ENCODE measurements at regions not wholly inside any gene's neighbourhood (a gene's known extent, or its start where the extent isn't known, plus 50 kb on each side); places are given as distances from the start of the nearest gene placed in this dataset.
"Not testable (repeated sequence)": the region's sequence is repeated elsewhere in the genome, so short reads cannot be mapped to it uniquely, and the experiment has no call there.

GRCh38 chr5:152606776-152607364 lies 201.8 kb upstream of the NMUR2 start:
- no peak for DNase-seq (ENCODE audit: low read depth in 2 of 3, low spot score in 2 of 3)

- no peak for DNase-seq (ENCODE audit: low read depth in 2 of 3, low spot score in 2 of 3)
These were observed 202.5 kb upstream of the NMUR2 start for GRCh38 chr5:152607401-152608160.

GRCh38 chr5:152608458-152608857 lies 203.4 kb upstream of the NMUR2 start:
- DNase-seq (ENCODE audit: low read depth in 2 of 3, low spot score in 2 of 3): no peak

GRCh38 chr5:152619756-152620155 lies 214.7 kb upstream of the NMUR2 start:
- DNase-seq (ENCODE audit: low read depth in 2 of 3, low spot score in 2 of 3): no peak

GRCh38 chr5:152622628-152623027 lies 217.5 kb upstream of the NMUR2 start:
- DNase-seq (ENCODE audit: low read depth in 2 of 3, low spot score in 2 of 3): no peak

- DNase-seq (ENCODE audit: low read depth in 2 of 3, low spot score in 2 of 3): no peak
These were observed 218.9 kb upstream of the NMUR2 start for GRCh38 chr5:152623951-152624350.

- no peak for DNase-seq (ENCODE audit: low read depth in 2 of 3, low spot score in 2 of 3)
These were observed 220.6 kb upstream of the NMUR2 start for GRCh38 chr5:152625696-152626095.

- no peak for DNase-seq (ENCODE audit: low read depth in 2 of 3, low spot score in 2 of 3)
These were observed 226.1 kb upstream of the NMUR2 start for GRCh38 chr5:152631221-152631620.

GRCh38 chr5:152632360-152632759 lies 227.3 kb upstream of the NMUR2 start:
- DNase-seq (ENCODE audit: low read depth in 2 of 3, low spot score in 2 of 3): no peak

GRCh38 chr5:152634586-152634985 lies 229.5 kb upstream of the NMUR2 start:
- no peak for DNase-seq (ENCODE audit: low read depth in 2 of 3, low spot score in 2 of 3)

- DNase-seq (ENCODE audit: low read depth in 2 of 3, low spot score in 2 of 3): no peak
These were observed 234.0 kb upstream of the NMUR2 start for GRCh38 chr5:152638996-152639552.

GRCh38 chr5:152641970-152642805 lies 237.1 kb upstream of the NMUR2 start:
- DNase-seq (ENCODE audit: low read depth in 2 of 3, low spot score in 2 of 3): no peak

- no peak for DNase-seq (ENCODE audit: low read depth in 2 of 3, low spot score in 2 of 3)
These were observed 237.8 kb upstream of the NMUR2 start for GRCh38 chr5:152642880-152643279.

GRCh38 chr5:152644029-152644728 lies 239.1 kb upstream of the NMUR2 start:
- no peak for DNase-seq (ENCODE audit: low read depth in 2 of 3, low spot score in 2 of 3)

GRCh38 chr5:152649609-152650008 lies 244.5 kb upstream of the NMUR2 start:
- no peak for DNase-seq (ENCODE audit: low read depth in 2 of 3, low spot score in 2 of 3)

- DNase-seq (ENCODE audit: low read depth in 2 of 3, low spot score in 2 of 3): no peak
These were observed 245.3 kb upstream of the NMUR2 start for GRCh38 chr5:152650413-152650812.

GRCh38 chr5:152659470-152659869 lies 254.4 kb upstream of the NMUR2 start:
- DNase-seq (ENCODE audit: low read depth in 2 of 3, low spot score in 2 of 3): not testable (repeated sequence)

- DNase-seq (ENCODE audit: low read depth in 2 of 3, low spot score in 2 of 3): no peak
These were observed 268.5 kb upstream of the NMUR2 start for GRCh38 chr5:152673601-152674000.

GRCh38 chr5:152674403-152674802 lies 269.3 kb upstream of the NMUR2 start:
- DNase-seq (ENCODE audit: low read depth in 2 of 3, low spot score in 2 of 3): no peak

GRCh38 chr5:152676196-152676595 lies 271.1 kb upstream of the NMUR2 start:
- DNase-seq (ENCODE audit: low read depth in 2 of 3, low spot score in 2 of 3): no peak

GRCh38 chr5:152683205-152683604 lies 278.1 kb upstream of the NMUR2 start:
- DNase-seq (ENCODE audit: low read depth in 2 of 3, low spot score in 2 of 3): no peak
